HG02678 (cell line): ENCODE measurements at regions not wholly inside any gene's neighbourhood (a gene's known extent, or its start where the extent isn't known, plus 50 kb on each side); places are given as distances from the start of the nearest gene placed in this dataset.
"Not testable (repeated sequence)": the region's sequence is repeated elsewhere in the genome, so short reads cannot be mapped to it uniquely, and the experiment has no call there.

Experiments
- ATAC-seq: cut with Tn5 transposase; IDR thresholded peaks from one replicate; pipeline ENCODE4 v1.9.1; 2021; ENCODE audit warnings: mild to moderate bottlenecking, moderate library complexity; ENCODE audit not compliant: unreplicated experiment

DNA sequence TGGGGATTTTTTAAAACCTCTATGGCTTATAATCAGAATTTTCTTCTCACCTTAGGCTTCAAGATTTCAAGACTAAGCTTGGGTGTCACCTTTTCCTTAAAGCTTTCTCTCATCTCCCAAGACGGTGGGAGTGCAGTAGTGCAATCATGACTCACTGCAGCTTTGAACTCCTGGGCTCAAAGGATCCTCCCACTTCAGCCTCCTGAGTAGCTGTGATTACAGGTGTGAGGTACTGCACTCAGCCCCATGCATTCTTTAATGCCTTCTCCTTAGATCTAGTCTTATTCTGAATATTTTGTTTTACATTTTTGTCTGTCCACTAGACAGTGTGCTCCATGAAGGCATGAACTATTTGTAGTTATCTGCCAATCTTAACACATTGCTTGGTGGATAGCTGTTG, 55.7 kb upstream of the FAT3 start:
- ATAC-seq, result no peak

DNA sequence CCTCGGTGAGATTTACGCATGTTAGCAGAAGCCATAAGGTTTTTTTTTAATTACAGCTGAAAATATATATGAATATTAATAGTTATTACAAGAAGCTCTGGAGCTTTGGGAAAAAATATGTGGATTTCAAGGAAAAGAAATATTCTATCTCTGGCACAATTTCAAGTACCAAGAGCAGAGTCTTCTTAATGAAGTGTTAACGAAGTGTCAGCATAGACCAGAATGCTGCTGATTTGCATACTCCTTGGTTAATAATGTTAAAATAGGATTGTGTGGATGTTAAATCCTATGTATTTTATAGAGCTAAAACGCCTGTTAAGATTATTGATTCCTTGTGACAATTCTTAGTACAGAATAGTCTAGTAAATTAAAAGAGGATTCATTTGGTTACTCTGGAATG, 57.0 kb upstream of the FAT3 start:
- no peak for ATAC-seq

- no peak for ATAC-seq
These were observed 58.3 kb upstream of the FAT3 start for GRCh38 chr11:92166335-92166734.

- no peak for ATAC-seq
These were observed 60.7 kb upstream of the FAT3 start for GRCh38 chr11:92163879-92164278.

DNA sequence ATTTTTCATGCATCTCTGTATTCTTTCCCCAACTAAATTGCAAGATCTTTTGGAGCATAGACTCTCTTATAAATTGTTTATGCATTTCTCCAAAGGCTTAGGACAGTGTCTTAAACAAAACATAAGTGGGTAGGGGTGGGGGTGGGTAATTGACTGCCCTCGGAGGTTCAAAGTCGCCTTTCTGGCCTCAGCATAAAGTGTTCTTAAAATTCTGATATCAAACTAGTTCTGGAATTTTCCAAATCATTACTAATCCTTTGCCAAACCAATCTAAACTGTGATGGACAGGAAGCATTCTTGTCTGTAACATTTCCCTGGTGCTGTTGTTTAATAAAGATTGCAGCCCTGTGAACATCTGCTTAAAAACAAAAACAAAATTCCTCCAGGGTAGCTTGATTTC, 61.8 kb upstream of the FAT3 start:
- ATAC-seq, result no peak

DNA sequence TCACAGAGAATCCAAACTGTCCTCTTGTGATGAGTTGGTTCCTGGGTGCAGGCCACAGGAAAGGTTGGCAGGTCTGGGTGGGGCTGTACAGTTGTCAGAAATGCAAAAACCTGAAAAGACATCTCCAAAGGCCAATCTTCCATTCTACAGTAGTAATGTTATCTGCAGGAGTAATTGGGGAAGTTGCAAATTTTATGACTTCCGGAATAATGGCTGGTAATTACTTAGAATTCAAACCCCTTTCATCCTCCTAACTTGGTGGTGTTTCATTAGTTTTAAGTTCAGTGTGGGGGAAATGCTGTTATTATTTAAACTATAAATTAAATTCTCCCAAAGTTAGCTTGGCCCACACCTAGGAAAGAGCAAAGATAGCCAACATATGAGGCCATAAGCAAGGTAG, 64.7 kb upstream of the FAT3 start:
- ATAC-seq, result no peak

GRCh38 chr11:92157390-92157789, 67.2 kb upstream of the FAT3 start:
- not testable (repeated sequence) for ATAC-seq

- no peak for ATAC-seq
These were observed 70.0 kb upstream of the FAT3 start for GRCh38 chr11:92154611-92155010.

DNA sequence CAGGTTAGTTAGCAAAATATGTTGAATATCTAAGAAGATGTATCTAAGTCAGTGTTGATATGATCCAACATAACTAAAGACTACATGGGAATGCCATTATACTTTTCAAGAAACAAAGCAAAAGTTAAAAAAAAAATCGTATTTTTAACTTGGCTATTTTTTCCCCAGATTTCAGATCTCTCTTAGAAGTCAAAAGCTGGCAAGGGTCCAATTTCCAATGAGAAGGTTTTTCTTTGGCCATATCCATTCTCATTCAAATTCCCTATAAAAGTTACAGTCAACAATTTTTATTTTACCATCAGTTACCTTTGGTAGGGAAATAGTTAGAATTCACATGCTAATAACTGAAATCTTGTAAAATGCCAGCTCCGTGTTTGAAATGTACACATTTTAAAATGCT, 70.5 kb upstream of the FAT3 start:
- no peak for ATAC-seq

DNA sequence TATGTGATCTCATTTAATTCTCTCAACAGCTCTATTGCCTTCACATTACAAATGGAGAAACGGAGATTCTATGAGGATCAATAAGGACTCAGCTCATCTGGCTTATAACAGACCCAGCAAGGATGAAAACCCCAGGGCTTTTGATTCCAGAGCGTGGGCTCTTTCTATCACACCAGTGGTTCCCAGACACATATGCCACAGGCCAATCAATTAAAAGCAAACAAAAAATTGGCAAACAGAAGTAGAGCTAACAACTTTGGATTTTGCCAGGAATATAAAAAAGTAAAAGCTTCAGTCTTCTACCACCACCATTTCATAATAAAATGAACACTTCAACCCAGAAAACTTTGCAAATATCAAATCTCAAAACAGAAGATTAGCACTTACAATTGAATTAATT, 71.1 kb upstream of the FAT3 start:
- no peak for ATAC-seq

- no peak for ATAC-seq
These were observed 72.4 kb upstream of the FAT3 start for GRCh38 chr11:92152245-92152644.

DNA sequence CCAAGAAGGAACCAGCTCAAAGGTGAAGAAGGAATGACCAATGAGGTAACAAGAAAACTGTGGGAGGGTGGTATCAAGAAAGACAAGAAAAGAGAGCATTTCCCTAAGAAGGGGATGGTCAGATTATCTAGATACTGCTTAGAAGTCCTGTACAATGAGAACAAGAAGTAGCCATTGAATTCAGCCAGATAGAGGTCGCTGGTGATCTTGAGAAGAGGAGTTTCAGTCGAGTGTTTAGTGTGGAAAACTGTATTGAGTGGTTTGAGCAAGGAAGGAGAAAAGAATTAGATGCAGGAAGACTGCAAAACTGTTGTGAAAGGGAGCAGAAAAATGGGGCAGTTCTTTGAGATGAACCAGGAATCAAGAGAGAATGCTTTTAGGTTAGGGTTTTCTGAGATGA, 74.6 kb upstream of the FAT3 start:
- ATAC-seq, result no peak

DNA sequence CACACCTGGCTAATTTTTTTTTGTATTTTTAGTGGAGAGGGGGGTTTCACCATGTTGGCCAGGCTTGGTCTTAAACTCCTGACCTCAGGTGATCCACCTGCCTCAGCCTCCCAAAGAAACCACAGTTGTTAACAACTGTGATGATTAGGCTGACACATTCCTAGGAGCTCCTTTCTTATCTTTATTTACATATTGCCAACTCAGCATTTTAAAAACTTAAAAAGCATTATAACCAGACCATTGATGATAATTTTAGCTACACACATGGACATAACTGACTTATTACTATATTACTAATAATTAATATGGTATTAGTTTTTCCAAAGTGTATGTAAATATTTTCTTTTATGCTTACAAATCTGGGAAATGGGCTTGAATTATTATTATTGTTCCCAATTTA, 82.9 kb upstream of the FAT3 start:
- ATAC-seq, result no peak

DNA sequence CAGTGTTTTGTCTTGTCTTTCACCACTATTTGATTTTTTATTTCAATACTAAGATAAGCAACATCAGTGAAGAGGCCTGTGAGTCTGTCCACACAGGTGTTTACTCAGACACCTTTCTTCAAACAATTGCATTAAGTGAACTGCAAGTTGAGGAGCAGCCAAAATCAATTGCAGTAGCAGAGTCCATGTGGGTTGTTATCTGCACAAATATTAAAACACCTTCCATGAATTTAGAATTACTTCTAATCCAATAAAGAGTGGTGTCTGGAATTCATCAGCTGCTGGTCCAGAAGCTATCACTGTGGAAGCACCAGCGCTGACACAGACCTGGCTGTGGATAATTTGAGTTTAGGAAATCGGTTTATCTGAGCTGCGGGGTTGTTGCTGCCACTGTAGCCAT, 83.5 kb upstream of the FAT3 start:
- ATAC-seq, result no peak

- ATAC-seq, result no peak
These were observed 84.6 kb upstream of the FAT3 start for GRCh38 chr11:92140021-92140420.

DNA sequence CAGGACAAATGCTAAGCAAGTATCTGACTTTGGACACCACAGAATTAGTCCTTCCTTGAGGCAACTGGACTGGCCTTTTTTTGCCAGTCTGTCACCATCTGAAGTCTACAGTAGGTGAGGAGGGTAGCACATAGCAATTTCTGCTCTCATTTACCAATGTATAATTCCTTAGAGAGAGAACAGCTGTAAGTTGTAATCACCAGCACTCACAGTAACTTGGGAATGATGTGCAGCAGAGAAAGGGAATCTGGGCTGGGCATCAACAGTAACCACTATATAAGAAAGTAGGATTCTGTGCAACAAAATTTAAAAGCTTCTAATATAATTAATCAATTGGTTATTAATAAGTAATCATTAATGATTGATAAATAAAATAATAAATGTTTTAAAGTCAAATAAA, 86.3 kb upstream of the FAT3 start:
- ATAC-seq, result no peak

DNA sequence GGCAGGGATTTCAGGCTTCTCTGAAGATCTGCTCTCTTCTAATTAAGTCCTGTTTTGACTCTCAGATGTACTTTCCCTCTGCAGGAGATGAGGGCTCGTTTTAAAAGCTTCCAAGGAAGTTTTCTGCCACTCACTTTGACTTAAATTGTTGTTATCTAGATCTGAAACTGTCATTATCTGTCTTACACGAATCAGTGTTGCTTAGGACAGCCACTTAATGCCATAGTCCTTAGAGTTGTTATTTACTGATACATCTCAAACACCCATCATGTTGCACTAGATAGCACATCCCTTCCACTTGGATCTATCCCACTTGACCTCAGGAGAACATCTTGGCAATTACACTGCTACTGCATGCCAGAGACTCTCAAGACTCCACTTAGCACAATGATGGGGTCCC, 86.9 kb upstream of the FAT3 start:
- ATAC-seq, result no peak

DNA sequence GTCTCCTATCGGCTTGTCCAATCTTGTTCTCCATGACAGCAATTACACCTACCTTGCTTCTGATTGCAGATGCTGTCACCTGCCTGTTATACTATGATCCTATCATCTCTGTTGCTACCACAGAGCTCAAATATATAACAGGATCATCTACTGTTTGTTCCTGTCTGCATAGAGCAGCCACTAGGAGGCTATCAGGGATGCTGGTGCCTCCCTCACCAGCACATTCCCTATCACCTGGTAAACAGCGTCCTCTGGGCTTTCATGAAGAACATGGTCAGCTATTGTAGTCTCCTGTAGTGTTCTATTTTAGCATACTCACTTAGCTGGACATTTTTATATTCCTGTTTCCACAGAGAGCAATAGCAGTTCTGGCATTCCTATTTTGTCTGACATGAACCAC, 87.8 kb upstream of the FAT3 start:
- ATAC-seq, result no peak

- no peak for ATAC-seq
These were observed 93.2 kb upstream of the FAT3 start for GRCh38 chr11:92131289-92131865.

DNA sequence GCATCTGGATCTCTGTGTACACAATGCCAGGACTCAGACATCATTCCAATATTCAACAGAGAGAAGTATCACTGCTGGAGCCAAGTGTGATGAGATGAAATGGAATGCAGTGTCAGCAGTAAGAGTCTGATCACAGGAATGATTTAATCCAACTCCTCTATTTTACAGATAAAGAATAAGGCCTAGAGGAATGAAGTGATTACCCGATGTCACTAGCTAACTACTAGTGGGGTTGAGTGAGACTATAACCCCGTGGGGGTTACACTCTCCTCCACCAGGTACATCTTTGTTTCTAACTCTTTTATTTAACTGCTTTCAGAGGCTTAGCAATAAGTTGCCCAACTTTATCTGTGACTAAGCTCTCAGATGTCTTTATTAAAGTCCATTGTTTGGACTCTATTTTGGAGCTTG, 94.2 kb upstream of the FAT3 start:
- ATAC-seq, result no peak

- no peak for ATAC-seq
These were observed 94.8 kb upstream of the FAT3 start for GRCh38 chr11:92129811-92130210.

DNA sequence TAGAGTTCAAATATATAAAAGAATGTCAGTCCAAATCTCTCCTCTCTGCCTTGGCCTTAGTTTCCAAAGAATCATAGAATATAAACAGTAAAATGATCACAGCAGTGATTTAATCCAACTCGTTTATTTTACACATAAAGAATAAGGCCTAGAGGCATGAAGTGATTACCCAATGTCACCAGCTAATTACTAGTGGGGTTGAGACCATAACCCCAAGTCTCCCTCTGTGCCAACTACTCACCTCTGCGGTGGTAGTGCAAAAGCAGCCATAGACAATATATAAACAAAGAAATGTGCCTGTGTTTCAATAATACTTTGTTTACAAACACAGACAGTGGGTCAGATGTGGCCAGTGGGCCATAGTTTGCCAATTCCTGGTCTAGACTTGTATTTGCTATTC, 96.6 kb upstream of the FAT3 start:
- ATAC-seq, result no peak

DNA sequence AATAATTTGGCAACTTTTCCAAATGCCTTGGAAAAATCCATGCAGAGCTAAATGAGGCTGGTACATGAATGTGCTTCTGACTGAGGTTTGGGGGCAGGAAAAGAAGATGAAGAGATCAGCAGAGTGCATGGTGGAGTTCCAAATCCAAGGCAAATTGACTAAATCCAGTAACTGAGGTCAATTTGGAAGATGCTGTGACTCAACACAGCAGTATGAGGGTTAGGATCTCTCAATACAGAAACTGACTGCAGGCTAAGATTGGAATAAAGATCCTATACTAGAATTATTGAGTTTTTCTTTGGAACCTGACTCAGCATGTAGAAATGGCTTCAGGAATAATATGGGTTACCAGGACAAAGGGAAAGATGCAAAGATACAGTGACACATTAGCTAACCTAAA, 99.3 kb upstream of the FAT3 start:
- ATAC-seq, result no peak

DNA sequence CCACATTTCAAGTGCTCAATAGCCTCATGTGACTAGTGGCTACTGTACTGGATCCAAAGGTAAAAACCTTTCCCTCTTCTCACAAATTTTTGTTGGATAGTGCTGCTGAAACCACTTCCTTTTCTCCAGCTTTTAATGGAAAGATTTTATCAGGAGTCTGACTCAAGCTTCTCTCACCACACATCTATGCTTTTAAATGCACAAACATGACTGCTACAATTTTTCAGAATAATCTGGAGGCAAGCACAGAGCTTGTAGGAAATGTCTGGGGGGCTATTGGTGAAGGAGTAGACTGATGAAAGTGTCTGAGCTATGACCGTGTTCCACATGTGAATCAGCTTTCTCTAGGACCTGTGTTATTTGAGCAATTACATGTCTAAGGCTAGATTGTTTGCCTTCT, 101.1 kb upstream of the FAT3 start:
- ATAC-seq, result no peak
